Esophagus muscularis mucosa (tissue), 4 donors: ENCODE measurements at regions not wholly inside any gene's neighbourhood (a gene's known extent, or its start where the extent isn't known, plus 50 kb on each side); places are given as distances from the start of the nearest gene placed in this dataset.

Experiments used
- DNase-seq: peaks from one replicate; pipeline ENCODE4 v3.0.0-alpha.2; 2017; ENCODE audit errors: extremely low spot score
- H3K27ac ChIP-seq, 4 donors: fragments of 200-600 bp; sonication (generic); replicated peaks in 1 of 4; 1 replicate in 3 of 4; 2 replicates in 1 of 4; pipeline ENCODE4 v1.5.1; 2016 to 2019; ENCODE audit warnings: mild to moderate bottlenecking in 1 of 4
- H3K27me3 ChIP-seq, 4 donors: fragments of 200-600 bp; sonication (generic); one replicate each; pipeline versions ENCODE4 v1.5.1 to v1.6.0; 2016 to 2019
- H3K36me3 ChIP-seq, 4 donors: fragments of 200-600 bp; sonication (generic); one replicate each; pipeline ENCODE4 v1.5.1; 2016 to 2019
- H3K4me1 ChIP-seq, 4 donors: fragments of 200-600 bp; sonication (generic); one replicate each; pipeline ENCODE4 v1.5.1; 2016 to 2019
- H3K4me3 ChIP-seq, 4 donors: fragments of 200-600 bp; sonication (generic); 1 replicate in 2 of 4; 2 replicates in 2 of 4; pipeline ENCODE4 v1.5.1; 2016 to 2019; ENCODE audit warnings: mild to moderate bottlenecking in 4 of 4, moderate library complexity in 1 of 4
- H3K9me3 ChIP-seq, 4 donors: fragments of 200-600 bp; sonication (generic); 1 replicate in 3 of 4; 2 replicates in 1 of 4; pipeline ENCODE4 v1.5.1; 2016 to 2019
- EP300 ChIP-seq: sonication (generic); formaldehyde crosslinking; IDR thresholded peaks from one replicate; pipeline ENCODE4 v1.6.1; 2017; ENCODE audit warnings: antibody characterized with exemption
- POLR2A ChIP-seq: fragments of 450-650 bp; IDR thresholded peaks from one replicate; pipeline ENCODE4 v1.6.1; 2017; ENCODE audit warnings: antibody characterized with exemption, moderate library complexity, mild to moderate bottlenecking, low read depth
- POLR2AphosphoS5 ChIP-seq, 2 donors: sonication (generic); formaldehyde crosslinking; IDR thresholded peaks; one replicate each; pipeline ENCODE4 v1.6.1; 2017; ENCODE audit warnings: antibody characterized with exemption in 2 of 2
- WGBS: methylation state at CpG from one replicate; pipeline ENCODE4 v1.1.5; 2018; 5-methylcytosine and 5-hydroxymethylcytosine counted together
- intact Hi-C: fragments of 100-400 bp; cut with DNase I; formaldehyde crosslinking; loops from one replicate; pipeline ENCODE4 v1.15.1; 2023
- TF ChIP-seq, protein P1 (sequence below), 3 experiments: fragments of 200-600 bp in 2 of 3; fragments of 450-650 bp in 1 of 3; sonication (generic) in 2 of 3; IDR thresholded peaks; one replicate each; pipeline ENCODE4 v1.5.1; 2017 to 2019; ENCODE audit warnings: antibody characterized with exemption in 3 of 3, mild to moderate bottlenecking in 2 of 3, moderate library complexity in 1 of 3

DNA sequence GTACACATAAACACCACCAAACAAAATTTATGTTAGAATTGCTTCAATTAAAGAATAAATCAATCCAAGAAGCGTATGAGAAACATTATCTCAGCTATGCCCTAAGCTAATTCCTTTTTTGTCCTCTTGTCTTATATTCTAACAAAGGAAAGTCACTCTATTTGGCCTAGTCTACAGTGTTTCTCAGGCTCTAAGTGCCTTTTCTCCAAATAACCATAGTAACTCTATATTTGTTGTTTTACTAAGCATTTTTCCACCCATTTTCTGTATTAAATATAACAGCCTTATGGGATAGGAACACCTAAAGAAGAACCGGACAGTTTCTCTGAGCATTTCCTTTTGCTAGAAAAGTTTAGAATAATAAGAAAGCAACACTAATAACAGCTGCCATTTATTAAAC, 120.1 kb upstream of the MTAP start:
- WGBS = 94% methylated on average over 2 of the region's 2 CpGs

DNA sequence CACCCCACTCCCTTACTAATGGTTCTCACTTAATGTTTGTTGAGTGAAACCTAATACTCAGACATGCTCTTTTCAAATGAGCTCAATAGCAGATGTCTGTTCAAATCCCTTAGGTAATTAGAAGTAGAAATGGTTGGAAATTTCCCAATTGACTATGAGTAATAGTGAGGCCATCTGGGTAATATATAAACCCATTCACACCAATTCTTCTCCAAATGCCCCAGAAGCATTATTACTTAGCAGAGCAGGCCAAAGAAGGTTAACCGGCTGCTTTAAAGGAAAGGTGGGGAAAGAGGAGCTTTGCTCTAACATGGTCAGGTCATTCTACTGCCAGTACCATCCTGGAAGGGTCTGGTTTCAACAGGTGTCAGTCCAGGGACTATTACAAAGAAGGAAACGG, 119.5 kb upstream of the MTAP start:
- intact Hi-C loops = no loop called here
- no peaks in the 10 kb centered on the region for H3K9me3 ChIP-seq
- H3K27me3 ChIP-seq = no peaks in the 10 kb centered on the region
- DNase-seq = no peak
- WGBS = 83% methylated on average over 2 of the region's 2 CpGs
- H3K27ac ChIP-seq = no peak overlapping the region
- TF ChIP-seq POLR2AphosphoS5 (IDR thresholded peaks at IDR 0.05) (no peak), POLR2A (no peak), EP300 (no peak)
- TF ChIP-seq, protein P1, sequence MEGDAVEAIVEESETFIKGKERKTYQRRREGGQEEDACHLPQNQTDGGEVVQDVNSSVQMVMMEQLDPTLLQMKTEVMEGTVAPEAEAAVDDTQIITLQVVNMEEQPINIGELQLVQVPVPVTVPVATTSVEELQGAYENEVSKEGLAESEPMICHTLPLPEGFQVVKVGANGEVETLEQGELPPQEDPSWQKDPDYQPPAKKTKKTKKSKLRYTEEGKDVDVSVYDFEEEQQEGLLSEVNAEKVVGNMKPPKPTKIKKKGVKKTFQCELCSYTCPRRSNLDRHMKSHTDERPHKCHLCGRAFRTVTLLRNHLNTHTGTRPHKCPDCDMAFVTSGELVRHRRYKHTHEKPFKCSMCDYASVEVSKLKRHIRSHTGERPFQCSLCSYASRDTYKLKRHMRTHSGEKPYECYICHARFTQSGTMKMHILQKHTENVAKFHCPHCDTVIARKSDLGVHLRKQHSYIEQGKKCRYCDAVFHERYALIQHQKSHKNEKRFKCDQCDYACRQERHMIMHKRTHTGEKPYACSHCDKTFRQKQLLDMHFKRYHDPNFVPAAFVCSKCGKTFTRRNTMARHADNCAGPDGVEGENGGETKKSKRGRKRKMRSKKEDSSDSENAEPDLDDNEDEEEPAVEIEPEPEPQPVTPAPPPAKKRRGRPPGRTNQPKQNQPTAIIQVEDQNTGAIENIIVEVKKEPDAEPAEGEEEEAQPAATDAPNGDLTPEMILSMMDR (IDR thresholded peaks at IDR 0.05) = no peak
- H3K4me3 ChIP-seq = no peak overlapping the region
- peaks cover 0 to 5% (median under 1%) of the 10 kb centered on the region in 4 donors for H3K4me1 ChIP-seq
- H3K36me3 ChIP-seq = no peaks in the 10 kb centered on the region

More for the DNA sequence above, 120.1 kb upstream of the MTAP start:
- intact Hi-C loops = no loop called here
- Histone ChIP-seq H3K36me3 (no peaks in the 10 kb centered on the region), H3K4me3 (no peak overlapping the region), H3K27ac (no peak overlapping the region), H3K27me3 (no peaks in the 10 kb centered on the region), H3K4me1 (peaks cover 0 to 5% (median 0%) of the 10 kb centered on the region in 4 donors), H3K9me3 (no peaks in the 10 kb centered on the region)
- TF ChIP-seq, protein P1 (IDR thresholded peaks at IDR 0.05) = no peak
- TF ChIP-seq EP300 = no peak
- no peak for TF ChIP-seq POLR2A
- no peak for TF ChIP-seq POLR2AphosphoS5 (IDR thresholded peaks at IDR 0.05)
- DNase-seq = no peak

DNA sequence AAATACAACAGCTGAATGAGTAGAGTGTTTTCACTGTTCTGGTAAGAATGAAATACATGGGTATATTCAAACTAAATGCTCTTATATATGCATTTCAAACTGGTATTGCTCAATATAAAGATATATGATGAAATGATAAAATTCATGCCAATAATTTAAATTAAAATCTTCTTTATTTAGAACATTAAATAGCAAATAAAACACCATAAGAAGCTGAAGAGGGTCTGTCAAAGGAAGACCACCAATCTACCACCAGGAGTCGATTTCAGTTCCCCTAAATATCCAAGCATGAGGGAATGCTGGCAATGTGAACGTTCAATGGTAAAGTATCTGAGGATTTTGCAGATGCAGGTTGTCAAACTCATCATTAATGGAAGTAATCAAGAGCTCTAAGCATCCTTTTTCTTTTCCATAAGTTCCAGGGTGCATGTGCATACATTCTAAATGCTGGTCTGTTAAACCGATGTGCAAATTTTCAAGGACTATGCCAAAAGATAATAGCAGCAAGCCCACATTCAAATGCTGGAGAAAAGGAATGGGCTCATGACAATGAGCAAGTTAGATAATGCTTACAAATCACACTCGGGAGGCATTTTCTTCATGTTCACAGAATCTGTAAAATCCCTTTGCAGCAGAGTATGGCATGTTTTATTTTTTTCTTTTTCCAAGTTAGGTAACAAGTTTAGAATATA, 118.8 kb upstream of the MTAP start:
- Histone ChIP-seq H3K27me3 (no peaks in the 10 kb centered on the region), H3K36me3 (no peaks in the 10 kb centered on the region), H3K4me1 (peaks cover 0 to 6% (median 2%) of the 10 kb centered on the region in 4 donors), H3K9me3 (no peaks in the 10 kb centered on the region), H3K27ac (no peak overlapping the region), H3K4me3 (no peak overlapping the region)
- intact Hi-C loops = no loop called here
- no peak for TF ChIP-seq EP300
- TF ChIP-seq POLR2A = no peak
- TF ChIP-seq, protein P1 (IDR thresholded peaks at IDR 0.05) = no peak
- TF ChIP-seq POLR2AphosphoS5 (IDR thresholded peaks at IDR 0.05) = no peak
- DNase-seq = no peak
- 78% methylated on average over 4 of the region's 4 CpGs for WGBS

DNA sequence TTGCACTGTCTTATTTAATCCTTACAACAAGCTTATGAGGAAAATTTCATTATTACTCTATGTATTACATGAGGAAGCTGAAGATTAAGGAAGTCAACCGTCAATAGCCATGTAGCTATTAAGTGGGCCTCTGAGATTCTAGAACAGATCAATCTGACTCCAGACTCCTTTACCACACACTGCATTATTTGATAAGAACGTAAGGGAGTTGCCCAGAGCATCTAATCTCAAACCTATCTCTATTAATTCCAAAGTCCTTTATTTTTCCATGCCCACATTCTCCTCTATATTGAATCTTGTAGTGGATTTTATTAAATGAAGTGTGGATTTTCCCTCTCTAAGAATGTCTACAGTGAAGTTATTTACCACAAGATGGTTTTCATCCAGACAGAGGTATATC, 118.2 kb upstream of the MTAP start:
- TF ChIP-seq, protein P1 (IDR thresholded peaks at IDR 0.05) = no peak
- TF ChIP-seq POLR2A = no peak
- no peak for TF ChIP-seq POLR2AphosphoS5 (IDR thresholded peaks at IDR 0.05)
- no peak for TF ChIP-seq EP300
- peaks cover 0 to 12% (median 2%) of the 10 kb centered on the region in 4 donors for H3K4me1 ChIP-seq
- no peaks in the 10 kb centered on the region for H3K36me3 ChIP-seq
- no peaks in the 10 kb centered on the region for H3K9me3 ChIP-seq
- 75% methylated on average over 2 of the region's 2 CpGs for WGBS
- no peak overlapping the region for H3K4me3 ChIP-seq
- no peaks in the 10 kb centered on the region for H3K27me3 ChIP-seq
- intact Hi-C loops = no loop called here
- no peak overlapping the region for H3K27ac ChIP-seq
- no peak for DNase-seq

DNA sequence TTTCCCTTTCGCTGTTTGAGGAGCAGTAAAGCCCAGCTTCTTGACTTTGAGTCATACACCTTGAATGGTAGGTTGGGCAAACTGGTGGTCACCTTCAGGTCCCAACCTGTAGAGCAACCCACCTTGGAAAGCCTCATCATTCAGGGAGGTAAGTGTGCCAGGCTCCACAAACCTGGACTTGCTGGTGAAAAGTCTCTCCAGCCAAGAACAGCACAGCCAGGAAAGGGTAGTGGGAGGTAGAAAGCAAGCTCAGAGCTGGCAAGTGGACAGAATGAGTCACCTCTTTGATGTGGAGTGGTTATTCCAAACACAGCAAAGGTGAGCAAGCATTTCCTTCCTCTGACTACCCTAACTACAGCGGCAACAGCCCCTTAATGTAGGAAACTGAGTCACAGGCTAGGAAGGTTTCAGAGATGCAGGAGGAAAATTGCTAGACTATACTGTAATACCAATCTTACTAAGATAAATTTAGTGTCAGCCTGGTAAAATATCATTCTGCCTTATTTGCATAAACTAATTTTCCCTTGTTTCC, 117.5 kb upstream of the MTAP start:
- Histone ChIP-seq H3K36me3 (no peaks in the 10 kb centered on the region), H3K27ac (no peak overlapping the region), H3K9me3 (no peaks in the 10 kb centered on the region), H3K4me3 (no peak overlapping the region), H3K4me1 (peaks cover 0 to 15% (median 2%) of the 10 kb centered on the region in 4 donors), H3K27me3 (no peaks in the 10 kb centered on the region)
- no peak for DNase-seq
- intact Hi-C loops = no loop called here
- 56% methylated on average over 2 of the region's 2 CpGs for WGBS
- TF ChIP-seq, protein P1 (IDR thresholded peaks at IDR 0.05) = no peak
- TF ChIP-seq POLR2AphosphoS5 (IDR thresholded peaks at IDR 0.05) (no peak), POLR2A (no peak), EP300 (no peak)
